ENCODE measurements at regions not wholly inside any gene's neighbourhood (a gene's known extent, or its start where the extent isn't known, plus 50 kb on each side); places are given as distances from the start of the nearest gene placed in this dataset.

DNA sequence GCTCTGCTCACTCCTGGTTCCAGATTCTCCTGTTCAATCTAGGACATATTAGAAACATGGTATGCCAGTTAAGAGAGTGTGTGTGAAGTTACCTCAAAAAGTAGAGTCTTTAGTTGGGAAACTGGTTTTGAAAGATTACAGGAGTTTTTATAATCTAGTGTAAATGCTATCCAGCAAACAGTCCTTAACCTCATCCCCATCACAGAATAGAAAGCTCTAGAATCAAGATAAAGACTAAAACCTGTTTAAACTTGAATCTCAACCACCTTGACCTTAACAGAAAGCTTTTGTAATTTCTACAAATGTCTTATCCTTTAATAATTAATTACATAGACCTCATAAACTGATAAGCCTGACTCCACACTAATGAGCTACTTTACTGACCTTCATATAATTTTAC is 1288.7 kb upstream of the SORCS1 start:
- no peak for DNase-seq

DNA sequence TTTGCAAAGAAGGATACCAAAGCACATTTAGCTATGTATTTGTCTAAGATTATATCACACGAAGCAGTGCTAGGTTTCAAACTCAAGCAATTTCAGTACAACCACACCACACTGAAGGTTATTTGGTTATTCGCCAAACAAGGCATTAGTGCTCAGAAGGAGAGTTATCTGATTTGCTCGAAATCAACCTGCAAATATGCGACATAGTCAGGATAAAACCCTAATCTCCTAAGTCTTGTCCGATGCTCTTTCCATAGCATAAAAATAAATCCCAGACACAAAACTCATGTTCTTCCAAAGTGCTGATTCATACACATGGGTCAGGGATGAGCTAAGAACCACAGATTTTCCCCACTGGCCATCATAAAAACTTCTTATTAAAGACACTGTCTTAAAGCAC is 1288.0 kb upstream of the SORCS1 start:
- no peak for DNase-seq

GRCh38 chr10:108450280-108450679 is 1285.8 kb upstream of the SORCS1 start:
- DNase-seq: no peak

DNA sequence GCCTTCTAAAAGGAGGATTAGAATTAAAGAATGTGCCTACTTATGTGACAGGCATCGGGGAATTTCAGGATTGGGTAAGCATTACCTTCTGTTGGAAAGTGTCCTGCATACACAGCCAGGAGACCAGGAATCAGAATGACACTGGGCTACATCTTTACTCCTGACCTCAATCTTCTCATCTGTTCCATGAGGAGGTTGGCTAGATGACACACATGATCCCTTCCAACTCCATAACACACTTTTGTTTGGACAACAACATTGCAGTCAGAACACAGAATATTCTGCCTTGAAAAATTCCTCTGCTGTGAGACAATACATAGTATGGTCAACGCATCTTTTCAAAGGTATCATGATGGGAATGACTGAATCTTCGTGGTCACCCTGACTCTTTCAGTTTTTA is 1281.2 kb upstream of the SORCS1 start:
- DNase-seq: no peak

DNA sequence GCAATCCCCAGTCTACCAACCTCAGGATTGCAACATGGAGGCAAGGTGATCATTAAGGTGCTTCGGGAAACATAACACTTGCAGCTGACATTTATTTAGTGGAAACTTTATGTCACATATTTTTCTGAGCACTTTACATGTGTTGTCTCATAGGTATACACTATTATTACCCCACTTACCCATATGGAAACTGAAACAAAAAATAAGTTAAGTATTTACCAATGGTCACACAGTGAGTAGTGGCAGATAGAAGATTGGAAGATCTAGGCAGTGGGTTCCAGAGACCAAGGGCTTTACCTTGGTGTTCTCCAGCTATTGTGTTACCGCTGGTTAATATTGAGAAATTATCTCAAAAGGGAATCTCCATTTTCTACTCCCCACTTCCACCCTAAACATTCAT is 1279.1 kb upstream of the SORCS1 start:
- no peak for DNase-seq

DNA sequence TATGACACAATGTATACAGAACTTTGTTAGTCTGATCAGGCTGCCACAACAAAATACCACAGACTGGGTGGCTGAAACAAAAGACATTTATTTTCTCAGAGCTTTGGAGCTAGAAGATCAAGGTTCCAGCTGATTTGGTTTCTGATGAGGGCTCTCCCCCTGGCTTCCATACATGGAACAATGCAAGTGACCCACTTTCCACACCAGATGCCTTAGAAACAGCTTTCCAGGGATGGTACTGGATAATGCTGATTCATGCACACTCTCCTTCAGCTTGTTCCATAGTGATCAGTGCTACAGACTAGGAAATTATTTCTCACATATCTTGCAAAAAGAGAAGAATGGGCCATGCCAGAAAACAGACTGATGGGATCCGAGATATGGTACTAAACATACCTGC is 1274.9 kb upstream of the SORCS1 start:
- no peak for DNase-seq

DNA sequence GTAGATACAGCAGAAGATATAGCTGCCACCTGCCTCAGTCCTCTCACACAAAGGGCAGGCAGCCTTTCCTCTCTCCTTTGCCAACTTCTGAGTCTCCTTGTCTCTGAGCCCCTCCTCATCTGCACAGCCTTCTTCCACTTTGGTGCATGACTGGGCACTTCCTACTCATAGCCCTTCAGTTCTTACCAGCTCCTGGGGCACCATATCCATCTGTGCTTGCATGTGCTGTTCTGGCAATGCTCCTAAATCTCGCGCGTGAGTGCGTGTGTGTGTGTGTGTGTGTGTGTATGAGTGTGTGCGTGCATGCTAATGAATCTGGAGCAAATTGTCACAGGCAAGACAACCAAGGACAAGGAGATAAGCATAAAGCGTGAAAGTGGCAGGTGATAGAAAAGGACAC is 1271.6 kb upstream of the SORCS1 start:
- DNase-seq: no peak

- no peak for DNase-seq
Observed at GRCh38 chr10:108434559-108435252, 1270.2 kb upstream of the SORCS1 start.

DNA sequence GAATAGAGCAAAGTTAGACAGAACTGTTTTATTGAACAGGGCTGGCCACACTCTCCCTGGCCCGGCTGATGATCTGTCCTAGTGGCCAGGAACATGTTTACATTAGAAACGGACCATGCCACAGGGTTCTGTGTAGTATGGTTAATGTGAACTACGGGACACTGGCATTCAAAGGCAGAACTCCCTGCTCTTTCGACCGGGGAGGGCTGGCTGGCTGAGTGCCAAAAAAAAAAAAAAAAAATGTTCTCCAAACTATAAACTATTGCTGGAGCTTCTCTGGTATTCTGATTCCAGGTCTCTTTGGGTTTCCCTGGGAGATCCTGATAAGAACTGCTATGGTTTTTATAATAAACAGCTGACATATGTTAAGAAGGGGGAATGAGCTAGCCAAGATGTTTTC is 1262.6 kb upstream of the SORCS1 start:
- DNase-seq: no peak

DNA sequence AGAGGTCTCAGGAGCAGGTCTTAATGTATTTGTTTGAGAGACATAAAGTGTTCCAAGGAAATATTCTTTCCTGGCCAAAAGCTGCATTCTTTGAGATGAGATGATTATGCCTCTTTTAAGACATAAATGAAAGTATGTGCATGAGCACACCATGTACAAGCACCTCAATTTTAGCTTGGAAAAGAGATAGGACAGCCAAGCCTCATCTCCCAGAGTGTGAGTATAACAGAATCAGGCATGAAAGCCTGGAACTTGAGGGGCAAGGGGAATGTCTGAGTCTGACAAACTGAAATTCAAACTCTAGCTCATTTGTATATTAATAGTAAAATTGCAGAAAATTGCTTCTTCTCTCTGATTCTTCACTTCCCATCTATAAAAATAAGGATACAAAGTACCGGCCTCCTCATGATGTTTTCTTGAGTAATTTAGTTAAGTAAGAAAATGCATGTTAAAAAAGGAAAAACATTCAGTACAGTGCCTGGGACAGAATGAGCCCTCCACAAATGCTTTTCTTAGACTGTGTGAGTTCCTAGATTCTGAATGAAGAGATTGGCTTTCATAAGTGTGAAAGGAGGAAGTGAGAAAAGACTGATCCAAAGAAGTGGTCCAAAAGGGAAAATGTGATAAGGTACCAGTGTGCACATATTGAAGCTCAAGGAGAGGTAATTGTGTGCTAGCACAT is 1260.9 kb upstream of the SORCS1 start:
- no peak for DNase-seq

- DNase-seq: no peak
Observed at GRCh38 chr10:108424656-108425055, 1260.2 kb upstream of the SORCS1 start.

DNA sequence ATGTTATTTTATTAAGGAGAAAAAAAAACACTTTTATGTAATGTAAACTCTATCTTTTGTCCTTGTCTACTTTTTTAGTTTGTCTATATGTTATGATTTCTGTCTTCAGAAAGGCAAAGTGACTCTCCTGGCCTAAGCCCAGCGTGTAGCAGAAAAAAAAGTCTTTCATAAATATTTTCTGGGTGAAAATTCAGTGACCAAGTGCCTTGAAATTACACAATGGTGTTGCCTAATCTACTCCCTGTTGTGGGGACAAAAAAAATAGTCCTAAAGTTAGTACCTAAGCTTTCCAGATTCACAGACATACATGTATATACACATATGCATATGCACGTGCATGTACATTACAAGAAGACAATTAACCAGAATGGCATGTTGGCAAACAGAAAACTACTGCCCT is 1257.8 kb upstream of the SORCS1 start:
- no peak for DNase-seq

GRCh38 chr10:108421266-108421665 is 1256.8 kb upstream of the SORCS1 start:
- DNase-seq: no peak

DNA sequence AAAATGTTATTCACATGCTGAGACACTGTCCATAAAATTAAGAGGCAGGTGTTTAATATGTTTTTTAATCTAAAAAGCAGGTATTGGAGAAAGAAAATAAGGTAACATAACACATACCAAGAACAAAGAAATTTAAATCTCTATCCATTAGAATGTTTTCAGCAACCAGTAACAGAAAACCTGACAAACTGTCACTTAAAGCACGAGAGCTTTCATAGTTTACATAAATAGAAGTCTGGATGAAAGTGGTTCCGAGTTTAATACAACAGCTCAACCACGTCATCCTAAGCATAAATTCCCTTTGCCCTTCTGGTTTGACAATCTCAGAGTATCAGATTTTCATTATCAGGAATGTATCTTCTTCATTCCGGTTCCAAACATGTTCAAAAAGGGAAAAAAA is 1249.4 kb upstream of the SORCS1 start:
- no peak for DNase-seq

GRCh38 chr10:108412323-108412722 is 1247.8 kb upstream of the SORCS1 start:
- DNase-seq: no peak

GRCh38 chr10:108411894-108412293 is 1247.4 kb upstream of the SORCS1 start:
- DNase-seq: no peak

GRCh38 chr10:108411206-108411605 is 1246.7 kb upstream of the SORCS1 start:
- no peak for DNase-seq

- peak in 1 of 2 donors; percentile 10 for DNase-seq
Observed at GRCh38 chr10:108410236-108410635, 1245.7 kb upstream of the SORCS1 start.

DNA sequence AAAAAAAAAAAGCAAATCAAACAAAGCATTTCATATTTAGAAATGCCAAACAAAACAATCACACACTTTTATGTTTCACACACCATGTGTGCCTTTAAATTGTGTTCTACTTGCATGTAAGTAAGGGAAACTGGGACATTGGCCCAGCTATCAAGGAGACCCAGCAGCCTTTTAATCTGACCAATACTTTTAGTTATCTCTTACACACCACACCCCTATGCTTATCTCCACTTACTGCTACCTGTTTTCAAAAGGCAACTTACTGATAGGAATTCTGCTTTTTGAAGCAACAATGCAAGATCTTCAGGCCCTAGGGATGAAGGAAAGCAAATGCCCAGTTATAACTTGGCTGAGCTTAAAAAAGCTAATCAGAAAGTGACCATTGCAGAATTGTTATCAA is 1244.8 kb upstream of the SORCS1 start:
- no peak for DNase-seq

DNA sequence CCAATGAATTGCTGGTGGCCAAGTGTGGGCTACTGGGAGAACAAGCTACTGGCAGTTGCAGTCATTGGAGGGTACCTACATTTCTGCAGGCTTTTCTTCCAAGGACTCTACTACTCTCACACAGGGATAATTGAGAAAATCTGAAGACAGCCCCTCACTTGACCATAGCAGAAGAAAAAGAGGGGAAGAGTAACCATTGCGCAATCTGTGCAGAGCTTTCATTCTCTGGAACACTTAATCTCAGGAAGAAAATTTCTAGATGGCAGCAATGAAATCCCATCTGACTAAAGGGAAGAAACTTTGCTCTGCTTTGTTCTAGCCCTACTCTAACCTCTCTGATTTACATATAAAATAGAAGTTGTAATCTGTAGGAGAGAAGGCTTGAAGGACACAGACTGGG is 1239.6 kb upstream of the SORCS1 start:
- no peak for DNase-seq

- DNase-seq: no peak
Observed at GRCh38 chr10:108399465-108399864, 1235.0 kb upstream of the SORCS1 start.

- no peak for DNase-seq
Observed at GRCh38 chr10:108393089-108393488, 1228.6 kb upstream of the SORCS1 start.

DNA sequence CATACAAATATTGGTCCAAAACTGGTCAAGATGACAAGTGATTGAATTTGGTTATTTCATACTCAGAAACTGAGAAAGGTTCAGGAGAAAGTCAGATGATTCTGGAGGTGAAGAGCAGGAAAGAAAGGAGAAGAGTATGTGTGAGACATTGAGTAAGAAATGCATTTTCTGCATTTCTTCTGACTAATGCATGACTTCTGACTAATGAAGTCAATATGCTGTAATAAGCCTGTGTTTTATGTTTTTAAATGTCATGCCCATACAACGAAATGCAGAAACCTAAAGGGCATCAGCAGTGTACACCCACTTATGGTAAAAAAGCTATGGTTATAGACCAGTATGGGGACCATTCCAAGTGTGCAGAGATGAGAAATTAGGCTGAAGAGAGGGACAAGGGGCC is 1227.8 kb upstream of the SORCS1 start:
- DNase-seq: no peak

GRCh38 chr10:108388706-108389105 is 1224.2 kb upstream of the SORCS1 start:
- no peak for DNase-seq

- DNase-seq: no peak
Observed at GRCh38 chr10:108385963-108386362, 1221.5 kb upstream of the SORCS1 start.
